Loucy (cell line): ENCODE measurements at regions not wholly inside any gene's neighbourhood (a gene's known extent, or its start where the extent isn't known, plus 50 kb on each side); places are given as distances from the start of the nearest gene placed in this dataset.

Experiments
- H2AFZ ChIP-seq: fragments of 200-600 bp; sonication (generic); 2 replicates; pipeline ENCODE4 v1.6.0; 2016; ENCODE audit warnings: antibody characterized with exemption, mild to moderate bottlenecking, low read length, moderate library complexity
- H3F3A ChIP-seq: fragments of 200-600 bp; 2 replicates; pipeline ENCODE4 v1.6.0; 2016; ENCODE audit warnings: antibody characterized with exemption, low read depth, mild to moderate bottlenecking
- H3K27me3 ChIP-seq: fragments of 200-600 bp; sonication (generic); 2 replicates; pipeline ENCODE4 v1.6.1; 2014; ENCODE audit warnings: low read length, mild to moderate bottlenecking; ENCODE audit not compliant: insufficient read depth, poor library complexity, severe bottlenecking
- H3K36me3 ChIP-seq: fragments of 200-600 bp; sonication (generic); 2 replicates; pipeline ENCODE4 v1.6.1; 2016; ENCODE audit warnings: low read length; ENCODE audit not compliant: insufficient read depth
- H3K4me1 ChIP-seq: fragments of 200-600 bp; sonication (generic); 2 replicates; pipeline ENCODE4 v1.5.1; 2014; ENCODE audit warnings: low read length, mild to moderate bottlenecking; ENCODE audit not compliant: insufficient read depth, poor library complexity, severe bottlenecking
- H3K4me2 ChIP-seq: fragments of 200-600 bp; sonication (generic); 2 replicates; pipeline ENCODE4 v1.6.0; 2014; ENCODE audit warnings: antibody characterized with exemption, low read length, low read depth, mild to moderate bottlenecking; ENCODE audit not compliant: poor library complexity, severe bottlenecking
- H3K4me3 ChIP-seq: fragments of 200-600 bp; sonication (generic); 2 replicates; pipeline ENCODE4 v1.5.1; 2014; ENCODE audit warnings: low read length, mild to moderate bottlenecking, mixed read lengths; ENCODE audit not compliant: poor library complexity, severe bottlenecking
- H3K79me2 ChIP-seq: fragments of 200-600 bp; sonication (generic); 2 replicates; pipeline ENCODE4 v1.6.1; 2014; ENCODE audit warnings: low read length; ENCODE audit not compliant: insufficient read depth
- H3K9ac ChIP-seq: fragments of 200-600 bp; sonication (generic); 2 replicates; pipeline ENCODE4 v1.6.0; 2014; ENCODE audit warnings: mild to moderate bottlenecking, low read depth, low read length, moderate library complexity; ENCODE audit not compliant: poor library complexity, severe bottlenecking
- H3K9me2 ChIP-seq: fragments of 200-600 bp; sonication (generic); replicated peaks from 2 replicates; pipeline ENCODE4 v1.6.1; 2016; ENCODE audit warnings: low read depth, low read length, mixed read lengths
- H3K9me3 ChIP-seq: fragments of 200-600 bp; sonication (generic); 2 replicates; pipeline ENCODE4 v1.6.1; 2014; ENCODE audit warnings: mild to moderate bottlenecking, antibody characterized with exemption, low read length, low read depth; ENCODE audit not compliant: insufficient read depth
- H4K20me1 ChIP-seq: fragments of 200-600 bp; sonication (generic); 2 replicates; pipeline ENCODE4 v1.6.0; 2014; ENCODE audit warnings: antibody characterized with exemption, low read length, mild to moderate bottlenecking; ENCODE audit not compliant: insufficient read depth, poor library complexity, severe bottlenecking
- EZH2phosphoT487 ChIP-seq: fragments of 200-600 bp; IDR thresholded peaks from 2 replicates; pipeline ENCODE4 v1.6.1; 2018; ENCODE audit warnings: antibody characterized with exemption, mild to moderate bottlenecking, moderate library complexity, borderline replicate concordance
- TF ChIP-seq, protein P1 (sequence below): fragments of 200-600 bp; sonication (generic); conservative IDR thresholded peaks from 2 replicates; pipeline ENCODE4 v1.5.1; 2014; ENCODE audit warnings: mild to moderate bottlenecking, antibody characterized with exemption, low read length

DNA sequence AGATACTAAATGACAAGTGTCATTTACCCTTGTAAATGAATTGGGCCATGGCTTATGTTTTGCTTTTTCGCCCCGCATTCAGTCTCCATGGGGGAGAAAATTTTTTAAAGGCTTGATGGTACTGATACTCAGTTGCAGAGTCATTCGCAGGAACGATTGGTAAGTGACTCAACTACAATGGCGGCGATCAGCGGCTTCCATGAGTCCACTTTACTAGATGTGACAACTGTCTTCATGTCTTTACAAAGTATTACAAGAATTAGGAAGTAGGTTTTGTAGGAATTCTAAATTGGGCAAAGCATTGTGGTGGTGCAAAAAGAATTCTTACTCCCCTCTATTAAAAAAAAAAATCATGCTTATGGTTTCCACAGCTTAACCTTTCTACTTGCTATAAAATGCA lies 108.8 kb upstream of the ZEB1 start:
- Histone ChIP-seq H3K4me1 (no peaks in the 10 kb centered on the region), H3K9ac (no peak overlapping the region), H3K9me3 (no peaks in the 10 kb centered on the region), H3K27me3 (no peaks in the 10 kb centered on the region), H3K79me2 (no peaks in the 10 kb centered on the region), H2AFZ (no peak overlapping the region), H3F3A (no peaks in the 10 kb centered on the region), H3K4me3 (no peak overlapping the region), H4K20me1 (no peaks in the 10 kb centered on the region), H3K9me2 (no peaks in the 10 kb centered on the region), H3K36me3 (no peaks in the 10 kb centered on the region), H3K4me2 (no peak overlapping the region)
- TF ChIP-seq, protein P1, sequence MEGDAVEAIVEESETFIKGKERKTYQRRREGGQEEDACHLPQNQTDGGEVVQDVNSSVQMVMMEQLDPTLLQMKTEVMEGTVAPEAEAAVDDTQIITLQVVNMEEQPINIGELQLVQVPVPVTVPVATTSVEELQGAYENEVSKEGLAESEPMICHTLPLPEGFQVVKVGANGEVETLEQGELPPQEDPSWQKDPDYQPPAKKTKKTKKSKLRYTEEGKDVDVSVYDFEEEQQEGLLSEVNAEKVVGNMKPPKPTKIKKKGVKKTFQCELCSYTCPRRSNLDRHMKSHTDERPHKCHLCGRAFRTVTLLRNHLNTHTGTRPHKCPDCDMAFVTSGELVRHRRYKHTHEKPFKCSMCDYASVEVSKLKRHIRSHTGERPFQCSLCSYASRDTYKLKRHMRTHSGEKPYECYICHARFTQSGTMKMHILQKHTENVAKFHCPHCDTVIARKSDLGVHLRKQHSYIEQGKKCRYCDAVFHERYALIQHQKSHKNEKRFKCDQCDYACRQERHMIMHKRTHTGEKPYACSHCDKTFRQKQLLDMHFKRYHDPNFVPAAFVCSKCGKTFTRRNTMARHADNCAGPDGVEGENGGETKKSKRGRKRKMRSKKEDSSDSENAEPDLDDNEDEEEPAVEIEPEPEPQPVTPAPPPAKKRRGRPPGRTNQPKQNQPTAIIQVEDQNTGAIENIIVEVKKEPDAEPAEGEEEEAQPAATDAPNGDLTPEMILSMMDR: no peak
- no peak for TF ChIP-seq EZH2phosphoT487

DNA sequence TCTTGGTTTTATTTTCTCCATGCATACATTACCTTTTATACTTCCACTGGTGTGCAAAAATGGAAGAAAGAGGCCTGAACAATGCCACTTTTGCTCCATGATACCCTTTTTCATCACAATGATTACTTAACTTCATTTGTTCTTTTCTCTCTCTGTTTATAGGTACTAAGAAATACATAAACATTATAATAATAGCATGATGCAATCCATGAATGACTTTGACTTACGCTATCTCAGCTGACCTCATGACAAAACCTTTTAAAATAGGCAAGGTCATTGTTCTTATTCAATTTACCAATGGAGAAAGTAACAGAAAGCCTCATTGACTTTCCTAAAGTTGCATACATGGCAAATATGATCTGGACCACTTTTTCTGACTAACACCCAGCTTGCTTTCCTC lies 105.1 kb upstream of the ZEB1 start:
- H3K9me3 ChIP-seq: no peaks in the 10 kb centered on the region
- H3K9ac ChIP-seq: no peak overlapping the region
- H3K4me2 ChIP-seq: no peak overlapping the region
- H4K20me1 ChIP-seq: no peaks in the 10 kb centered on the region
- H3K9me2 ChIP-seq: no peaks in the 10 kb centered on the region
- H3K4me1 ChIP-seq: no peaks in the 10 kb centered on the region
- H2AFZ ChIP-seq: no peak overlapping the region
- no peaks in the 10 kb centered on the region for H3K27me3 ChIP-seq
- no peak for TF ChIP-seq EZH2phosphoT487
- TF ChIP-seq, protein P1: no peak
- no peaks in the 10 kb centered on the region for H3K36me3 ChIP-seq
- H3K4me3 ChIP-seq: no peak overlapping the region
- no peaks in the 10 kb centered on the region for H3F3A ChIP-seq
- no peaks in the 10 kb centered on the region for H3K79me2 ChIP-seq

DNA sequence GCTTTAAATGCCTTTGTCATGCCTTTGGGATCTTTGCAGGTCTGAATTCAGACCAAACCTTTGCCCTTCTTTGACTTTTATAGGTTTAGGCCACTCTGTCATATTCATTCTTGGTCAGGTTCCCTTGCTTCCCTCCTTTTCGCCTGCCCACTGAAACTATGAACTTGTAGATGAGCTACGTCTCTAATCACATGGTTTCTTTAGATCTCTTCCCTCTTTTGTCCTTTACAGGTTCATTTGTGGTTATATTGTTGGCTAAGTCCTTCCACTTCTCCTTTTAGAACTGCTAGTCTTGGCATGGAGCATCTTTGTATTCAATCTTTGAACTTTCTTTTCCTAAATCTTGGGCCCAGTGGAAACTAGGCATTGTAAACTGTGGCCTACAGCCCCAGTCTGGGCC lies 104.0 kb upstream of the ZEB1 start:
- H3K79me2 ChIP-seq: no peaks in the 10 kb centered on the region
- no peaks in the 10 kb centered on the region for H4K20me1 ChIP-seq
- no peak overlapping the region for H2AFZ ChIP-seq
- H3K4me3 ChIP-seq: no peak overlapping the region
- no peaks in the 10 kb centered on the region for H3F3A ChIP-seq
- no peak overlapping the region for H3K9ac ChIP-seq
- no peaks in the 10 kb centered on the region for H3K27me3 ChIP-seq
- TF ChIP-seq, protein P1: no peak
- no peak for TF ChIP-seq EZH2phosphoT487
- no peak overlapping the region for H3K4me2 ChIP-seq
- no peaks in the 10 kb centered on the region for H3K36me3 ChIP-seq
- H3K9me2 ChIP-seq: no peaks in the 10 kb centered on the region
- H3K4me1 ChIP-seq: no peaks in the 10 kb centered on the region
- no peaks in the 10 kb centered on the region for H3K9me3 ChIP-seq
